ENCODE measurements at regions not wholly inside any gene's neighbourhood (a gene's known extent, or its start where the extent isn't known, plus 50 kb on each side); places are given as distances from the start of the nearest gene placed in this dataset.

- TF ChIP-seq USF1 (IDR thresholded peaks at IDR 0.05; ENCODE audit: borderline replicate concordance, low read depth) (no peak), TAF1 (IDR thresholded peaks at IDR 0.05; ENCODE audit: borderline replicate concordance, low read depth, low read length) (no peak), TEAD4 (IDR thresholded peaks at IDR 0.05; ENCODE audit: borderline replicate concordance, insufficient read depth) (no peak)
Observed at GRCh38 chr6:102340311-102340710, 946.8 kb downstream of the GRIK2 start (continued).

- ChIA-PET CTCF (no interaction called here), POLR2A (no interaction called here)
- Histone ChIP-seq H3F3A (replicated peaks; ENCODE audit: insufficient read depth) (no peaks in the 10 kb centered on the region), H4K20me1 (ENCODE audit: insufficient read depth) (no peaks in the 10 kb centered on the region), H3K27me3 (ENCODE audit: insufficient read depth) (no peaks in the 10 kb centered on the region), H3K4me3 (ENCODE audit: low read depth in 2 of 2, low read length in 1 of 2) (no peak overlapping the region), H3K27ac (ENCODE audit: low read depth in 2 of 2, low read length in 1 of 2) (no peak overlapping the region), H3K36me3 (replicated peaks in 1 of 2; ENCODE audit: control insufficient read depth in 1 of 2, insufficient read depth in 2 of 2, low read length in 1 of 2) (no peaks in the 10 kb centered on the region), H3K79me2 (ENCODE audit: insufficient read depth) (no peaks in the 10 kb centered on the region), H3K4me2 (no peak overlapping the region), H2AFZ (ENCODE audit: low read depth) (no peak overlapping the region), H3K4me1 (ENCODE audit: control insufficient read depth in 1 of 2, insufficient read depth in 2 of 2, low read depth in 1 of 2, low read length in 1 of 2) (no peaks in the 10 kb centered on the region), H3K9ac (no peak overlapping the region), H3K9me2 (no peaks in the 10 kb centered on the region), H3K9me3 (no peaks in the 10 kb centered on the region; the same call in 1 of the 2 replicates)
- no peak for TF ChIP-seq CHD2 (IDR thresholded peaks at IDR 0.05; ENCODE audit: low read length, partially characterized antibody)
- WGBS (ENCODE audit: low lambda C conversion rate): 73% methylated on average over 8 of the region's 8 CpGs
- DNase-seq: no peak
Observed at GRCh38 chr6:102333736-102334135, 940.2 kb downstream of the GRIK2 start.

GRCh38 chr6:102327697-102328225 is 934.3 kb downstream of the GRIK2 start:
- no peak overlapping the region for H3K4me2 ChIP-seq
- H3K27ac ChIP-seq (ENCODE audit: low read depth in 2 of 2, low read length in 1 of 2): no peak overlapping the region
- H2AFZ ChIP-seq (ENCODE audit: low read depth): no peak overlapping the region
- no peaks in the 10 kb centered on the region for H3K9me2 ChIP-seq
- no peaks in the 10 kb centered on the region for H4K20me1 ChIP-seq (ENCODE audit: insufficient read depth)
- no peaks in the 10 kb centered on the region; the same call in 1 of the 2 replicates for H3K9me3 ChIP-seq
- H3F3A ChIP-seq (replicated peaks; ENCODE audit: insufficient read depth): no peaks in the 10 kb centered on the region
- H3K4me1 ChIP-seq (ENCODE audit: control insufficient read depth in 1 of 2, insufficient read depth in 2 of 2, low read depth in 1 of 2, low read length in 1 of 2): no peaks in the 10 kb centered on the region
- no peak overlapping the region for H3K4me3 ChIP-seq (ENCODE audit: low read depth in 2 of 2, low read length in 1 of 2)
- POLR2A ChIA-PET: no interaction called here
- CTCF ChIA-PET: no interaction called here
- no peaks in the 10 kb centered on the region for H3K79me2 ChIP-seq (ENCODE audit: insufficient read depth)
- H3K27me3 ChIP-seq (ENCODE audit: insufficient read depth): no peaks in the 10 kb centered on the region
- WGBS (ENCODE audit: low lambda C conversion rate): 44% methylated on average over 4 of the region's 4 CpGs
- TF ChIP-seq RXRA (IDR thresholded peaks at IDR 0.05; ENCODE audit: borderline replicate concordance, low read depth) (no peak), TAF1 (IDR thresholded peaks at IDR 0.05; ENCODE audit: borderline replicate concordance, low read depth, low read length) (no peak), YY1 (IDR thresholded peaks at IDR 0.05; ENCODE audit: low read depth) (no peak), NFIC (IDR thresholded peaks at IDR 0.05; ENCODE audit: borderline replicate concordance) (no peak), GATA2 (CRISPR knock-in tag; IDR thresholded peaks at IDR 0.05) (no peak), SIN3A (IDR thresholded peaks at IDR 0.05; ENCODE audit: borderline replicate concordance, low read depth, low read length) (no peak), FOXM1 (IDR thresholded peaks at IDR 0.05; ENCODE audit: low read depth) (no peak)
- H3K9ac ChIP-seq: no peak overlapping the region
- no peak for DNase-seq
- no peaks in the 10 kb centered on the region for H3K36me3 ChIP-seq (replicated peaks in 1 of 2; ENCODE audit: control insufficient read depth in 1 of 2, insufficient read depth in 2 of 2, low read length in 1 of 2)

GRCh38 chr6:102313699-102314098 is 920.2 kb downstream of the GRIK2 start:
- Histone ChIP-seq H3K4me1 (ENCODE audit: control insufficient read depth in 1 of 2, insufficient read depth in 2 of 2, low read depth in 1 of 2, low read length in 1 of 2) (no peaks in the 10 kb centered on the region), H3K27ac (ENCODE audit: low read depth in 2 of 2, low read length in 1 of 2) (no peak overlapping the region), H3K9ac (no peak overlapping the region), H2AFZ (ENCODE audit: low read depth) (no peak overlapping the region), H3K79me2 (ENCODE audit: insufficient read depth) (no peaks in the 10 kb centered on the region), H4K20me1 (ENCODE audit: insufficient read depth) (no peaks in the 10 kb centered on the region), H3F3A (replicated peaks; ENCODE audit: insufficient read depth) (no peaks in the 10 kb centered on the region), H3K4me2 (no peak overlapping the region), H3K36me3 (replicated peaks in 1 of 2; ENCODE audit: control insufficient read depth in 1 of 2, insufficient read depth in 2 of 2, low read length in 1 of 2) (no peaks in the 10 kb centered on the region), H3K9me2 (no peaks in the 10 kb centered on the region), H3K4me3 (ENCODE audit: low read depth in 2 of 2, low read length in 1 of 2) (no peak overlapping the region), H3K27me3 (ENCODE audit: insufficient read depth) (no peaks in the 10 kb centered on the region), H3K9me3 (no peaks in the 10 kb centered on the region)
- ChIA-PET CTCF (no interaction called here), POLR2A (no interaction called here)
- no peak for DNase-seq
- 26% methylated on average over 1 of the region's 1 CpG for WGBS (ENCODE audit: low lambda C conversion rate)
- TF ChIP-seq FOXM1 (IDR thresholded peaks at IDR 0.05; ENCODE audit: low read depth): no peak
- TF ChIP-seq TCF12 (IDR thresholded peaks at IDR 0.05): no peak
